WTC11 (cell line): ENCODE measurements at regions not wholly inside any gene's neighbourhood (a gene's known extent, or its start where the extent isn't known, plus 50 kb on each side); places are given as distances from the start of the nearest gene placed in this dataset.

Experiments
- ATAC-seq: fragments of 200-7000 bp; cut with Tn5 transposase; 2 replicates; pipeline ENCODE4 v1.10.0; 2021; ENCODE audit warnings: mild to moderate bottlenecking, moderate library complexity
- CTCF ChIA-PET: fragments of 300-600 bp; sonication (Branson Sonifier 250); formaldehyde crosslinking; loops from one replicate; lab custom pipeline; 2021; ENCODE audit warnings: antibody characterized with exemption; lab: Charles Lee
- POLR2A ChIA-PET: fragments of 350-600 bp; sonication (Branson Sonifier 250); formaldehyde crosslinking; loops from one replicate; lab custom pipeline; 2021; ENCODE audit warnings: antibody characterized with exemption; lab: Charles Lee
- DNase-seq: peaks from one replicate; pipeline ENCODE4 v3.0.0; 2021; ENCODE audit warnings: low spot score
- H3K27ac Mint-ChIP-seq: 2 replicates; pipeline ENCODE4 v1.8.0; 2021; ENCODE audit warnings: mixed read lengths
- H3K27me3 Mint-ChIP-seq: 2 replicates; pipeline ENCODE4 v1.8.0; 2021; ENCODE audit warnings: low read depth, mild to moderate bottlenecking, moderate library complexity, mixed read lengths
- H3K36me3 Mint-ChIP-seq: 2 replicates; pipeline ENCODE4 v1.8.0; 2021; ENCODE audit warnings: mixed read lengths
- H3K4me1 Mint-ChIP-seq: 2 replicates; pipeline ENCODE4 v1.8.0; 2022; ENCODE audit warnings: mixed read lengths
- H3K4me3 Mint-ChIP-seq: 2 replicates; pipeline ENCODE4 v1.8.0; 2021; ENCODE audit warnings: mild to moderate bottlenecking, moderate library complexity, mixed read lengths
- H3K9me3 Mint-ChIP-seq: 2 replicates; pipeline ENCODE4 v1.8.0; 2021; ENCODE audit warnings: mixed read lengths
- AFF4 ChIP-seq: sonication (generic); formaldehyde crosslinking; IDR thresholded peaks from 2 replicates; pipeline ENCODE4 v1.8.1; 2023; ENCODE audit warnings: mild to moderate bottlenecking, missing genetic modification reagents, borderline replicate concordance
- CREB1 ChIP-seq: sonication (generic); formaldehyde crosslinking; IDR thresholded peaks from 2 replicates; pipeline ENCODE4 v1.8.0; 2023; ENCODE audit warnings: mild to moderate bottlenecking, missing genetic modification reagents
- FOXP4 ChIP-seq: sonication (generic); formaldehyde crosslinking; IDR thresholded peaks from 2 replicates; pipeline ENCODE4 v1.8.0; 2022; ENCODE audit warnings: mild to moderate bottlenecking, missing genetic modification reagents
- GABPB1 ChIP-seq: sonication (generic); formaldehyde crosslinking; IDR thresholded peaks from 2 replicates; pipeline ENCODE4 v1.8.1; 2023; ENCODE audit warnings: mild to moderate bottlenecking, missing genetic modification reagents
- PRDM15 ChIP-seq: sonication (generic); formaldehyde crosslinking; IDR thresholded peaks from 2 replicates; pipeline ENCODE4 v1.8.0; 2022; ENCODE audit warnings: missing genetic modification reagents
- RORB ChIP-seq: fragments of 250-450 bp; sonication (Bioruptor Pico); IDR thresholded peaks from 2 replicates; pipeline ENCODE4 v1.9.0; 2021; ENCODE audit warnings: mild to moderate bottlenecking
- SMAD3 ChIP-seq: sonication (generic); formaldehyde crosslinking; IDR thresholded peaks from 2 replicates; pipeline ENCODE4 v1.8.0; 2022; ENCODE audit warnings: missing genetic modification reagents, mild to moderate bottlenecking, borderline replicate concordance
- TEAD4 ChIP-seq: sonication (generic); formaldehyde crosslinking; IDR thresholded peaks from 2 replicates; pipeline ENCODE4 v1.8.0; 2022; ENCODE audit warnings: mild to moderate bottlenecking, missing genetic modification reagents
- ZBTB21 ChIP-seq: sonication (generic); formaldehyde crosslinking; IDR thresholded peaks from 2 replicates; pipeline ENCODE4 v1.8.1; 2023; ENCODE audit warnings: mild to moderate bottlenecking, missing genetic modification reagents, borderline replicate concordance
- ZNF423 ChIP-seq: fragments of 250-450 bp; sonication (Bioruptor Pico); IDR thresholded peaks from 2 replicates; pipeline ENCODE4 v2.1.2; 2022; ENCODE audit warnings: mild to moderate bottlenecking, moderate library complexity
- TF ChIP-seq, protein P1 (sequence below): fragments of 250-450 bp; sonication (Bioruptor Pico); conservative IDR thresholded peaks from 2 replicates; pipeline ENCODE4 v1.9.0; 2021; ENCODE audit warnings: mild to moderate bottlenecking
- TF ChIP-seq, protein P2 (sequence below): sonication (generic); formaldehyde crosslinking; IDR thresholded peaks from 2 replicates; pipeline ENCODE4 v1.8.0; 2023; ENCODE audit warnings: mild to moderate bottlenecking, missing genetic modification reagents

DNA sequence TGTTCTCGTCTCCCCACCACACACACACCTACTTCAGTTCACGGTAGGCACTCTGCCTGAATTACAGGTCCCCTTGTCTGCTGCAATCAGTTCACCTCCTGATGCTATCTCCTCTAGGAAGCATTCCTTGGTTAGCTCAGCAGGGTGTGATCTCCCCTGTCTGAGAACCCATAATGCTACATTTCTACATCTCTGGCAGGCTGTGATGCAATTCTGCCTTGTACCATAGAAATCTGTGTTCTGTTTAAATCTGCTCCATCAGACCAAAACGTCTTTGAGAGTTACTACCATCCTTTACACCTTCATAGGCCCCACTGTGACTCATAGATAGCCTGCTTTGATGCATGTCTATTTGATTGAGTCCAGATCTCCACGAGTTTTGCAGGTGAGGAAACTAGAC, 103.9 kb downstream of the TTC32 start:
- ATAC-seq: no peak
- no peaks in the 10 kb centered on the region for H3K36me3 Mint-ChIP-seq
- CTCF ChIA-PET: no interaction called here

DNA sequence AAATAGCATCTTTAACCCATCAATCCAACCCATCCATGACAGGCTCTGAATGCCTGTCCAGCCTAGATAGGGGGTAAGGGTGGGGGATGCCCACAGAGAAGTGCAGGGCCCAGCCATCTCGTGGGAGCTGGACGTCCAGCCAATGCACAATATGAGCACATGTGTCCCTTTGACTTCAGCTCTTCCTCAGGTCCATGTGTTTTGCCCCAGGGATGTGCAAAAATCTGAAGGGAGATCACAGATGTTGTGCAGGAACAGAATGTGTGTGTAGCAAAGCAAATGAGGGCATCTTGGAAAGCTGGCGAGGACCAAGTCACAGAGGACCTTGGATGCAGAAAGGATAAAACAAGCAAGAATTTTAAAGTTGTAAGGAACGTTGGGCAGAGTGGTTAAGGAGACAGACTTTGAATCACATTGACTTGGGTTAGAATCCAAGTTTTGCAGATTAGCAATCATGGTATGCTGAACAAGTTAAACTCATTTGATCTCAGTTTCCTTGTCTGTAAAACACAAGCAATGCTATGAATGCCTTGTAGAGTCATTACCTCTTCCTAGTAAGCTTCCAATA, 104.5 kb downstream of the TTC32 start:
- ATAC-seq (no peak), DNase-seq (no peak)
- H3K9me3 Mint-ChIP-seq: peaks cover 8% of the 10 kb centered on the region; the same call in 1 of the 2 replicates
- ChIA-PET CTCF (no interaction called here), POLR2A (no interaction called here)
- TF ChIP-seq, protein P1, sequence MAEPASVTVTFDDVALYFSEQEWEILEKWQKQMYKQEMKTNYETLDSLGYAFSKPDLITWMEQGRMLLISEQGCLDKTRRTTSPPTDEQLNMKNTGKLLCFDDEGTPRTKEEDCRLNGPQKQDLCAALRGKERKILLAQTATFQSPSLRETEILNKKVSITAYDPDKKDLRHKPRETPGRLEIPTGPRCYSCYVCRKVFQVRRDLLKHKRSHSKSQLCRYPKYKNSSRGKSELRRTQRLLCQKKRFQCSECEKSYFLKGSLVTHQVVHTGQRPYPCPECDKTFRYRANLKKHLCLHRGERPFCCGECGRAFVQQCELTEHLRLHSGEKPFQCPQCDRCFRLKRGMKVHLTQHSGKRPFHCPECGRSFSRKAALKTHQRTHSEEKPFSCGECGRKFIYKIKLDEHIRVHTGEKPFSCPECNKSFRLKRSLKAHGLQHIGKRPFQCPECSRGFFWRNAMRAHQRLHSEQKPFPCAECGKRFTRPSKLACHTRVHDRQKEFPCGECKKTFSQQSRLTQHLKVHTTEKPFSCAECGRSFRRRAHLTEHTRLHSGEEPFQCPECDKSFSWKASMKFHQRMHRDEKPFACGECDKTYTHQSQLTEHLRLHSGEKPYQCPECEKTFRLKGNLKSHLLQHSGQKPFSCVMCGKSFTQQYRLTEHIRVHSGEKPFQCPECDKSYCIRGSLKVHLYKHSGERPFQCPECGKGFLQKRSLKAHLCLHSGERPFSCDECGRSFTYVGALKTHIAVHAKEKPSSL: no peak
- TF ChIP-seq RORB (no peak), ZBTB21 (CRISPR knock-in tag) (no peak), GABPB1 (CRISPR knock-in tag) (no peak), FOXP4 (CRISPR knock-in tag) (no peak), CREB1 (CRISPR knock-in tag) (no peak), SMAD3 (CRISPR knock-in tag) (no peak), PRDM15 (CRISPR knock-in tag) (no peak), AFF4 (CRISPR knock-in tag) (no peak), ZNF423 (CRISPR knock-in tag) (no peak)
- TF ChIP-seq, protein P2, sequence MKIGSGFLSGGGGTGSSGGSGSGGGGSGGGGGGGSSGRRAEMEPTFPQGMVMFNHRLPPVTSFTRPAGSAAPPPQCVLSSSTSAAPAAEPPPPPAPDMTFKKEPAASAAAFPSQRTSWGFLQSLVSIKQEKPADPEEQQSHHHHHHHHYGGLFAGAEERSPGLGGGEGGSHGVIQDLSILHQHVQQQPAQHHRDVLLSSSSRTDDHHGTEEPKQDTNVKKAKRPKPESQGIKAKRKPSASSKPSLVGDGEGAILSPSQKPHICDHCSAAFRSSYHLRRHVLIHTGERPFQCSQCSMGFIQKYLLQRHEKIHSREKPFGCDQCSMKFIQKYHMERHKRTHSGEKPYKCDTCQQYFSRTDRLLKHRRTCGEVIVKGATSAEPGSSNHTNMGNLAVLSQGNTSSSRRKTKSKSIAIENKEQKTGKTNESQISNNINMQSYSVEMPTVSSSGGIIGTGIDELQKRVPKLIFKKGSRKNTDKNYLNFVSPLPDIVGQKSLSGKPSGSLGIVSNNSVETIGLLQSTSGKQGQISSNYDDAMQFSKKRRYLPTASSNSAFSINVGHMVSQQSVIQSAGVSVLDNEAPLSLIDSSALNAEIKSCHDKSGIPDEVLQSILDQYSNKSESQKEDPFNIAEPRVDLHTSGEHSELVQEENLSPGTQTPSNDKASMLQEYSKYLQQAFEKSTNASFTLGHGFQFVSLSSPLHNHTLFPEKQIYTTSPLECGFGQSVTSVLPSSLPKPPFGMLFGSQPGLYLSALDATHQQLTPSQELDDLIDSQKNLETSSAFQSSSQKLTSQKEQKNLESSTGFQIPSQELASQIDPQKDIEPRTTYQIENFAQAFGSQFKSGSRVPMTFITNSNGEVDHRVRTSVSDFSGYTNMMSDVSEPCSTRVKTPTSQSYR (CRISPR knock-in tag): no peak
- H3K27ac Mint-ChIP-seq: no peak overlapping the region
- peaks cover 6% of the 10 kb centered on the region; the same call in 1 of the 2 replicates for H3K4me1 Mint-ChIP-seq
- no peaks in the 10 kb centered on the region for H3K27me3 Mint-ChIP-seq
- H3K36me3 Mint-ChIP-seq: no peaks in the 10 kb centered on the region
- H3K4me3 Mint-ChIP-seq: no peak overlapping the region

More for the DNA sequence above, 103.9 kb downstream of the TTC32 start:
- POLR2A ChIA-PET: interaction anchor here (0.5 kb wide), 1 partner anchor 20 kb away, joined by 5 read pairs; no protein-coding TSS in a partner anchor
- Mint-ChIP-seq H3K9me3 (peaks cover 8% of the 10 kb centered on the region; the same call in 1 of the 2 replicates), H3K4me3 (no peak overlapping the region), H3K27me3 (no peaks in the 10 kb centered on the region), H3K27ac (no peak overlapping the region), H3K4me1 (peaks cover 6% of the 10 kb centered on the region; the same call in 1 of the 2 replicates)
- TF ChIP-seq CREB1 (CRISPR knock-in tag): no peak
- TF ChIP-seq TEAD4 (CRISPR knock-in tag): no peak
- no peak for DNase-seq
